ENCODE measurements at regions not wholly inside any gene's neighbourhood (a gene's known extent, or its start where the extent isn't known, plus 50 kb on each side); places are given as distances from the start of the nearest gene placed in this dataset.

DNA sequence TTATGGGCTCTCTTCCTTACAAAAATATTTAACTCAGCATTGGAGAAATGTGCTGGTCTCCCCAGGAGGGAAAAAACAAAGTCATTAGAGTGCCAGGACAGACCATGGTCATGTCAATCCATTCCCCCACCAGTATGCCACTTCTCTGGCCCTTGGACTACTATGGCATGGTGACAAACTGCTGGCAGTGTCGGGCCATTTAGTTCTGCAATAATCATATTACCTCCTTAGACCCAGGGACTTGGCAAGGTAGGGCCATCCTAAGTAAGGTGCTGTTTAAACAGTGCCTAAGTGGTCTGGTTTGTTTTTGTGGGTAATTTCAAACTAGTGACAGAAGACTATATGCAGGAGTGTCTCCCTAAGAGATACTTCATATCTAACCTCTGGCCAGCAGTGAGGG is 177.8 kb upstream of the STK32A start:
- H3K36me3 ChIP-seq (ENCODE audit: control insufficient read depth in 2 of 2, extremely low read depth in 1 of 2, insufficient read depth in 2 of 2, low read length in 2 of 2): no peaks in the 10 kb centered on the region
- no peak for FAIRE-seq
- dilution Hi-C loops (cut with MboI; ENCODE audit: extremely low pct_ligation_motif_present, low sequenced_read_pairs): no loop called here

DNA sequence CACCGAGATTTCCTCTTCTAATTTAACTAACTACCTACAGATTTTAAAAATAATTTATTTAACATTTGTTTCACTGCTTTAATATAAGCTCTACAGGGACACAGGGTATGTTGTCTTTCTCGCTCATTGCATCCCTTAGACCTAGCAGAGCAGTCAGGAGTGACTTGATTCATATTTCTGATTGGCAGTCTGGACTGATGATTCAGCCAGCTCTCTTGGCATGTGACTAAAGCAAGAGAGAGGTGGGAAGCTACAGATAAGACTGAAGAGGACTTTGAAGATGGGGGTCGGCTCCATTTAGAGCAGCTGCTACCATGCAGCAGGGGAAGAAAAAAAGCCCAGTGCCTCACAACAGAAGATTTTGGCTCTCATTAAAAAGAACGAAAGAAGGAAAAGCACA is 173.4 kb upstream of the STK32A start:
- no peaks in the 10 kb centered on the region for H3K36me3 ChIP-seq (ENCODE audit: control insufficient read depth in 2 of 2, extremely low read depth in 1 of 2, insufficient read depth in 2 of 2, low read length in 2 of 2)
- no peaks in the 10 kb centered on the region for H4K20me1 ChIP-seq (ENCODE audit: control insufficient read depth, extremely low read depth, insufficient read depth, low read length)
- no peaks in the 10 kb centered on the region for H3K4me1 ChIP-seq (ENCODE audit: control insufficient read depth, extremely low read depth, insufficient read depth, low read length)
- no peaks in the 10 kb centered on the region for H3K9me3 ChIP-seq (ENCODE audit: control insufficient read depth, low read depth, low read length)
- no peak overlapping the region for H3K27ac ChIP-seq (ENCODE audit: control insufficient read depth, insufficient read depth, low read length)
- dilution Hi-C loops (cut with MboI; ENCODE audit: extremely low pct_ligation_motif_present, low sequenced_read_pairs): no loop called here
- DNase-seq (ENCODE audit: low read depth, low spot score): no peak
- H3K4me2 ChIP-seq (ENCODE audit: control insufficient read depth, extremely low read depth, insufficient read depth, low read depth, low read length): no peak overlapping the region
- TF ChIP-seq EZH2 (IDR thresholded peaks at IDR 0.05; ENCODE audit: low read length): no peak
- TF ChIP-seq, protein P1, sequence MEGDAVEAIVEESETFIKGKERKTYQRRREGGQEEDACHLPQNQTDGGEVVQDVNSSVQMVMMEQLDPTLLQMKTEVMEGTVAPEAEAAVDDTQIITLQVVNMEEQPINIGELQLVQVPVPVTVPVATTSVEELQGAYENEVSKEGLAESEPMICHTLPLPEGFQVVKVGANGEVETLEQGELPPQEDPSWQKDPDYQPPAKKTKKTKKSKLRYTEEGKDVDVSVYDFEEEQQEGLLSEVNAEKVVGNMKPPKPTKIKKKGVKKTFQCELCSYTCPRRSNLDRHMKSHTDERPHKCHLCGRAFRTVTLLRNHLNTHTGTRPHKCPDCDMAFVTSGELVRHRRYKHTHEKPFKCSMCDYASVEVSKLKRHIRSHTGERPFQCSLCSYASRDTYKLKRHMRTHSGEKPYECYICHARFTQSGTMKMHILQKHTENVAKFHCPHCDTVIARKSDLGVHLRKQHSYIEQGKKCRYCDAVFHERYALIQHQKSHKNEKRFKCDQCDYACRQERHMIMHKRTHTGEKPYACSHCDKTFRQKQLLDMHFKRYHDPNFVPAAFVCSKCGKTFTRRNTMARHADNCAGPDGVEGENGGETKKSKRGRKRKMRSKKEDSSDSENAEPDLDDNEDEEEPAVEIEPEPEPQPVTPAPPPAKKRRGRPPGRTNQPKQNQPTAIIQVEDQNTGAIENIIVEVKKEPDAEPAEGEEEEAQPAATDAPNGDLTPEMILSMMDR (optimal IDR thresholded peaks at IDR 0.05 in 1 of 3, IDR thresholded peaks at IDR 0.05 in 1 of 3, conservative IDR thresholded peaks at IDR 0.05 in 1 of 3; ENCODE audit: extremely low read depth in 1 of 3, insufficient read depth in 2 of 3, low read length in 3 of 3): no peak
- H2AFZ ChIP-seq (ENCODE audit: control insufficient read depth, low read length): no peak overlapping the region
- FAIRE-seq: no peak
- no peaks in the 10 kb centered on the region for H3K79me2 ChIP-seq (ENCODE audit: control insufficient read depth, insufficient read depth, low read length)
- no peaks in the 10 kb centered on the region for H3K27me3 ChIP-seq (ENCODE audit: control insufficient read depth, extremely low read depth, insufficient read depth, low read length)
- no peak overlapping the region for H3K9ac ChIP-seq (ENCODE audit: control insufficient read depth, extremely low read depth, insufficient read depth, low read length)
- no peak overlapping the region for H3K4me3 ChIP-seq (ENCODE audit: control insufficient read depth in 2 of 3, extremely low read depth in 1 of 3, insufficient read depth in 2 of 3, low read depth in 1 of 3, low read length in 3 of 3)
- H3K9me1 ChIP-seq (ENCODE audit: control insufficient read depth, extremely low read depth, insufficient read depth, low read length): no peaks in the 10 kb centered on the region

More for the DNA sequence above, 177.8 kb upstream of the STK32A start:
- Histone ChIP-seq H3K9ac (ENCODE audit: control insufficient read depth, extremely low read depth, insufficient read depth, low read length) (no peak overlapping the region), H3K79me2 (ENCODE audit: control insufficient read depth, insufficient read depth, low read length) (no peaks in the 10 kb centered on the region), H3K27me3 (ENCODE audit: control insufficient read depth, extremely low read depth, insufficient read depth, low read length) (no peaks in the 10 kb centered on the region), H4K20me1 (ENCODE audit: control insufficient read depth, extremely low read depth, insufficient read depth, low read length) (no peaks in the 10 kb centered on the region), H3K9me1 (ENCODE audit: control insufficient read depth, extremely low read depth, insufficient read depth, low read length) (no peaks in the 10 kb centered on the region), H2AFZ (ENCODE audit: control insufficient read depth, low read length) (no peak overlapping the region), H3K4me2 (ENCODE audit: control insufficient read depth, extremely low read depth, insufficient read depth, low read depth, low read length) (no peak overlapping the region), H3K27ac (ENCODE audit: control insufficient read depth, insufficient read depth, low read length) (no peak overlapping the region), H3K9me3 (ENCODE audit: control insufficient read depth, low read depth, low read length) (no peaks in the 10 kb centered on the region), H3K4me3 (ENCODE audit: control insufficient read depth in 2 of 3, extremely low read depth in 1 of 3, insufficient read depth in 2 of 3, low read depth in 1 of 3, low read length in 3 of 3) (no peak overlapping the region), H3K4me1 (ENCODE audit: control insufficient read depth, extremely low read depth, insufficient read depth, low read length) (no peaks in the 10 kb centered on the region)
- TF ChIP-seq, protein P1 (optimal IDR thresholded peaks at IDR 0.05 in 1 of 3, IDR thresholded peaks at IDR 0.05 in 1 of 3, conservative IDR thresholded peaks at IDR 0.05 in 1 of 3; ENCODE audit: extremely low read depth in 1 of 3, insufficient read depth in 2 of 3, low read length in 3 of 3): no peak
- TF ChIP-seq EZH2 (IDR thresholded peaks at IDR 0.05; ENCODE audit: low read length): no peak
- DNase-seq (ENCODE audit: low read depth, low spot score): no peak
